Glutamatergic neuron (in vitro differentiated cells): ENCODE measurements at regions not wholly inside any gene's neighbourhood (a gene's known extent, or its start where the extent isn't known, plus 50 kb on each side); places are given as distances from the start of the nearest gene placed in this dataset.

Source experiments
- DNase-seq: peaks from one replicate; pipeline ENCODE4 v3.0.0; 2022
- H3K27ac Mint-ChIP-seq: one replicate; pipeline ENCODE4 v1.8.0; 2020; ENCODE audit warnings: mild to moderate bottlenecking, mixed read lengths, inconsistent platforms; ENCODE audit not compliant: unreplicated experiment
- H3K27me3 Mint-ChIP-seq: one replicate; pipeline ENCODE4 v1.8.0; 2020; ENCODE audit warnings: mild to moderate bottlenecking, moderate library complexity, mixed read lengths, inconsistent platforms; ENCODE audit not compliant: unreplicated experiment
- H3K36me3 Mint-ChIP-seq: one replicate; pipeline ENCODE4 v1.8.0; 2020; ENCODE audit warnings: mild to moderate bottlenecking, mixed read lengths, inconsistent platforms; ENCODE audit not compliant: unreplicated experiment
- H3K4me1 Mint-ChIP-seq: one replicate; pipeline ENCODE4 v1.8.0; 2020; ENCODE audit warnings: mild to moderate bottlenecking, low read depth, mixed read lengths, inconsistent platforms; ENCODE audit not compliant: unreplicated experiment
- H3K4me3 Mint-ChIP-seq: one replicate; pipeline ENCODE4 v1.8.0; 2020; ENCODE audit warnings: mild to moderate bottlenecking, mixed read lengths, inconsistent platforms; ENCODE audit not compliant: unreplicated experiment
- H3K9me3 Mint-ChIP-seq: one replicate; pipeline ENCODE4 v1.8.0; 2020; ENCODE audit warnings: mild to moderate bottlenecking, moderate library complexity, mixed read lengths, inconsistent platforms; ENCODE audit not compliant: unreplicated experiment
- CTCF ChIP-seq: fragments of 200-600 bp; sonication (generic); IDR thresholded peaks from one replicate; pipeline ENCODE4 v1.5.0; 2021; ENCODE audit not compliant: partially characterized antibody, unreplicated experiment

GRCh38 chrX:45794995-45795337 is 594.3 kb upstream of the DIPK2B start:
- no peak overlapping the region for H3K4me3 Mint-ChIP-seq
- DNase-seq: no peak
- TF ChIP-seq CTCF: no peak
- no peak overlapping the region for H3K27ac Mint-ChIP-seq
- peaks cover 4% of the 10 kb centered on the region for H3K4me1 Mint-ChIP-seq
- H3K27me3 Mint-ChIP-seq: no peaks in the 10 kb centered on the region
- H3K9me3 Mint-ChIP-seq: no peaks in the 10 kb centered on the region
- H3K36me3 Mint-ChIP-seq: peaks cover 7% of the 10 kb centered on the region

GRCh38 chrX:45794323-45794994 is 593.8 kb upstream of the DIPK2B start:
- TF ChIP-seq CTCF: no peak
- Mint-ChIP-seq H3K9me3 (no peaks in the 10 kb centered on the region), H3K36me3 (peaks cover 7% of the 10 kb centered on the region), H3K4me1 (peaks cover 4% of the 10 kb centered on the region), H3K27me3 (no peaks in the 10 kb centered on the region), H3K27ac (no peak overlapping the region), H3K4me3 (no peak overlapping the region)
- DNase-seq: no peak

- Mint-ChIP-seq H3K9me3 (no peaks in the 10 kb centered on the region), H3K27me3 (peaks cover 2% of the 10 kb centered on the region), H3K4me1 (no peaks in the 10 kb centered on the region), H3K27ac (no peak overlapping the region), H3K36me3 (peaks cover 7% of the 10 kb centered on the region), H3K4me3 (no peak overlapping the region)
- TF ChIP-seq CTCF: no peak
- DNase-seq: no peak
Observed at GRCh38 chrX:45788941-45789348, 588.3 kb upstream of the DIPK2B start.

GRCh38 chrX:45788315-45788714 is 587.6 kb upstream of the DIPK2B start:
- Mint-ChIP-seq H3K4me3 (no peak overlapping the region), H3K27me3 (peaks cover 2% of the 10 kb centered on the region), H3K4me1 (no peaks in the 10 kb centered on the region), H3K27ac (no peak overlapping the region), H3K9me3 (no peaks in the 10 kb centered on the region), H3K36me3 (peaks cover 7% of the 10 kb centered on the region)
- no peak for TF ChIP-seq CTCF
- DNase-seq: no peak

GRCh38 chrX:45784590-45784989 is 583.9 kb upstream of the DIPK2B start:
- TF ChIP-seq CTCF: no peak
- no peak for DNase-seq
- H3K9me3 Mint-ChIP-seq: peaks cover 2% of the 10 kb centered on the region
- no peak overlapping the region for H3K4me3 Mint-ChIP-seq
- H3K36me3 Mint-ChIP-seq: no peaks in the 10 kb centered on the region
- no peak overlapping the region for H3K27ac Mint-ChIP-seq
- H3K27me3 Mint-ChIP-seq: peaks cover 7% of the 10 kb centered on the region
- H3K4me1 Mint-ChIP-seq: peaks cover 2% of the 10 kb centered on the region
